ENCODE measurements at regions not wholly inside any gene's neighbourhood (a gene's known extent, or its start where the extent isn't known, plus 50 kb on each side); places are given as distances from the start of the nearest gene placed in this dataset.
A peak's percentile ranks its signal among the peaks of the same experiment; 100 is the strongest.

DNA sequence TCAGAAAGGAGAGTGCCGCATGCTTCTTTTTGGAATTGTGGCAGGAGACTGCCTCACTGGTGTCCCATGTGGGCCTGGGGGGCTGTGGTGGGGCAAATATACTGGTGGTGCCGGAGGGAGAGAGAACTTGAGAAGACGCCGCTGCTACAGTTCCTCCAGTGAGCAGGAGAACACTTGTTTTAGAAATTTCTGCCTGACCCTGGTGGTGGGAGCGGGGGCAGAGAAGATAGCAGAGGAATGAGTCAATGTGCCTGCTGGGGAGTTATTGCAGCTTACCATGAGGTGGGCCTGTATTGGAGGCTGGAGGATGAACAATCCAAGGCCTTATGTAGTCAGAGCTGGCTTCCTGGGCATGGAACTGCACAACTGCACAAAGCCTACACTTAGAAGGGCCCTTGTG lies 211.8 kb downstream of the SNAPC1 start:
- DNase-seq (ENCODE audit: low read depth in 2 of 2): peak; percentile 36 to 83
- no peaks in the 10 kb centered on the region for H3K27me3 ChIP-seq (ENCODE audit: control insufficient read depth, insufficient read depth, low read length)
- no peak overlapping the region for H3K9ac ChIP-seq (ENCODE audit: insufficient read depth, low read length)
- no peaks in the 10 kb centered on the region for H3K36me3 ChIP-seq (ENCODE audit: control insufficient read depth, insufficient read depth, low read length)
- no peaks in the 10 kb centered on the region for H3K79me2 ChIP-seq (ENCODE audit: control insufficient read depth, insufficient read depth, low read length)
- no peak overlapping the region for H3K4me3 ChIP-seq (replicated peaks in 1 of 4; ENCODE audit: control extremely low read depth in 1 of 4, insufficient read depth in 1 of 4, low read depth in 3 of 4, low read length in 4 of 4)
- no peaks in the 10 kb centered on the region for H3K9me3 ChIP-seq (ENCODE audit: control insufficient read depth, insufficient read depth, low read depth, low read length)
- H3K4me2 ChIP-seq (ENCODE audit: extremely low read depth, insufficient read depth, low read length): no peak overlapping the region
- no peaks in the 10 kb centered on the region for H3K4me1 ChIP-seq (ENCODE audit: control insufficient read depth, extremely low read depth, insufficient read depth, low read length)
- H2AFZ ChIP-seq (ENCODE audit: low read length): no peak overlapping the region
- H4K20me1 ChIP-seq (ENCODE audit: control insufficient read depth, extremely low read depth, insufficient read depth, low read length): no peaks in the 10 kb centered on the region
- H3K27ac ChIP-seq (ENCODE audit: insufficient read depth, low read length): no peak overlapping the region
- TF ChIP-seq, protein P1, sequence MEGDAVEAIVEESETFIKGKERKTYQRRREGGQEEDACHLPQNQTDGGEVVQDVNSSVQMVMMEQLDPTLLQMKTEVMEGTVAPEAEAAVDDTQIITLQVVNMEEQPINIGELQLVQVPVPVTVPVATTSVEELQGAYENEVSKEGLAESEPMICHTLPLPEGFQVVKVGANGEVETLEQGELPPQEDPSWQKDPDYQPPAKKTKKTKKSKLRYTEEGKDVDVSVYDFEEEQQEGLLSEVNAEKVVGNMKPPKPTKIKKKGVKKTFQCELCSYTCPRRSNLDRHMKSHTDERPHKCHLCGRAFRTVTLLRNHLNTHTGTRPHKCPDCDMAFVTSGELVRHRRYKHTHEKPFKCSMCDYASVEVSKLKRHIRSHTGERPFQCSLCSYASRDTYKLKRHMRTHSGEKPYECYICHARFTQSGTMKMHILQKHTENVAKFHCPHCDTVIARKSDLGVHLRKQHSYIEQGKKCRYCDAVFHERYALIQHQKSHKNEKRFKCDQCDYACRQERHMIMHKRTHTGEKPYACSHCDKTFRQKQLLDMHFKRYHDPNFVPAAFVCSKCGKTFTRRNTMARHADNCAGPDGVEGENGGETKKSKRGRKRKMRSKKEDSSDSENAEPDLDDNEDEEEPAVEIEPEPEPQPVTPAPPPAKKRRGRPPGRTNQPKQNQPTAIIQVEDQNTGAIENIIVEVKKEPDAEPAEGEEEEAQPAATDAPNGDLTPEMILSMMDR (conservative IDR thresholded peaks at IDR 0.05 in 1 of 2, IDR thresholded peaks at IDR 0.05 in 1 of 2; ENCODE audit: low read depth in 1 of 2, low read length in 2 of 2): no peak
- no peak for TF ChIP-seq EZH2 (IDR thresholded peaks at IDR 0.05; ENCODE audit: low read length, missing control alignments)

DNA sequence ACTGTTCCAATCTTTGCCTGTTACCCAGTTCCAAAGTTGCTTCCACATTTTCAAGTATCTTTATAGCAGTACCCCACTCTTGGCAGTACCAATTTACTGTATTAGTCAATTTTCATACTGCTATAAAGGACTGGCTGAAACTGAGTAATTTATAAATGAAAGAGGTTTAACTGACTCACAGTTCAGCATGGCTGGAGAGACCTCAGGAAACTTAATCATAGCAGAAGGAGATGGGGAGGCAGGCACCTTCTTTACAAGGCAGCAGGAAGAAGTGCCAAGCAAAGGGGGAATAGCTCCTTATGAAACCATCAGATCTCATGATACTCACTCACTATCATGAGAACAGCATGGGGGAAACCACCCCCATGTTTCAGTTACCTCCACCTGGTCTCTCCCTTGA lies 215.0 kb downstream of the SNAPC1 start:
- Histone ChIP-seq H3K27me3 (ENCODE audit: control insufficient read depth, insufficient read depth, low read length) (no peaks in the 10 kb centered on the region), H3K79me2 (ENCODE audit: control insufficient read depth, insufficient read depth, low read length) (no peaks in the 10 kb centered on the region), H3K27ac (ENCODE audit: insufficient read depth, low read length) (no peak overlapping the region), H3K4me3 (replicated peaks in 1 of 4; ENCODE audit: control extremely low read depth in 1 of 4, insufficient read depth in 1 of 4, low read depth in 3 of 4, low read length in 4 of 4) (no peak overlapping the region), H3K36me3 (ENCODE audit: control insufficient read depth, insufficient read depth, low read length) (no peaks in the 10 kb centered on the region), H3K9ac (ENCODE audit: insufficient read depth, low read length) (no peak overlapping the region), H3K4me1 (ENCODE audit: control insufficient read depth, extremely low read depth, insufficient read depth, low read length) (no peaks in the 10 kb centered on the region), H4K20me1 (ENCODE audit: control insufficient read depth, extremely low read depth, insufficient read depth, low read length) (no peaks in the 10 kb centered on the region), H3K4me2 (ENCODE audit: extremely low read depth, insufficient read depth, low read length) (no peak overlapping the region), H2AFZ (ENCODE audit: low read length) (no peak overlapping the region), H3K9me3 (ENCODE audit: control insufficient read depth, insufficient read depth, low read depth, low read length) (no peaks in the 10 kb centered on the region)
- TF ChIP-seq, protein P1 (conservative IDR thresholded peaks at IDR 0.05 in 1 of 2, IDR thresholded peaks at IDR 0.05 in 1 of 2; ENCODE audit: low read depth in 1 of 2, low read length in 2 of 2): no peak
- TF ChIP-seq EZH2 (IDR thresholded peaks at IDR 0.05; ENCODE audit: low read length, missing control alignments): no peak
- no peak for DNase-seq (ENCODE audit: low read depth in 2 of 2)

DNA sequence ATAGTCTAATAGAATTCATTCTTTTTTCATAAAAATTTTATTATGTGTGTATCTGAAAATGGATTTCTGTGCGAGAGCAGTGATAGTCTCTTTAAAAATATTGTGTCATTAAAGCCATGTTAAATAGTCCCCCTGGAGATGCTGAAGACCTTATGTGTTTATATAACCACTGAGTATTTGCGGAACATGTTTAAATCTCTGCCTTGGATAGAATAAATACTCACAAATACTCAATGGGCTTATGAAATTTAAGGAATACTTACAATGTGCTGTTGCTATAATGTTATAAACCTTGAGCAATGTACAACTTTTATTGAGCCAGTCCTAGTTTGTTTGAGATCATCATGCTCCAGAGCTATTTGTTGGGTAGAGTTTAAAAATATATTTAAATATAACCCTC lies 226.0 kb downstream of the SNAPC1 start:
- Histone ChIP-seq H3K4me3 (replicated peaks in 1 of 4; ENCODE audit: control extremely low read depth in 1 of 4, insufficient read depth in 1 of 4, low read depth in 3 of 4, low read length in 4 of 4) (no peak overlapping the region), H3K27me3 (ENCODE audit: control insufficient read depth, insufficient read depth, low read length) (no peaks in the 10 kb centered on the region), H2AFZ (ENCODE audit: low read length) (no peak overlapping the region), H3K4me2 (ENCODE audit: extremely low read depth, insufficient read depth, low read length) (no peak overlapping the region), H3K9me3 (ENCODE audit: control insufficient read depth, insufficient read depth, low read depth, low read length) (no peaks in the 10 kb centered on the region), H3K27ac (ENCODE audit: insufficient read depth, low read length) (no peak overlapping the region), H3K9ac (ENCODE audit: insufficient read depth, low read length) (no peak overlapping the region), H3K36me3 (ENCODE audit: control insufficient read depth, insufficient read depth, low read length) (no peaks in the 10 kb centered on the region), H4K20me1 (ENCODE audit: control insufficient read depth, extremely low read depth, insufficient read depth, low read length) (no peaks in the 10 kb centered on the region), H3K4me1 (ENCODE audit: control insufficient read depth, extremely low read depth, insufficient read depth, low read length) (no peaks in the 10 kb centered on the region), H3K79me2 (ENCODE audit: control insufficient read depth, insufficient read depth, low read length) (no peaks in the 10 kb centered on the region)
- DNase-seq (ENCODE audit: low read depth in 2 of 2): no peak
- no peak for TF ChIP-seq EZH2 (IDR thresholded peaks at IDR 0.05; ENCODE audit: low read length, missing control alignments)
- TF ChIP-seq, protein P1 (conservative IDR thresholded peaks at IDR 0.05 in 1 of 2, IDR thresholded peaks at IDR 0.05 in 1 of 2; ENCODE audit: low read depth in 1 of 2, low read length in 2 of 2): no peak

Data from fibroblast of lung (primary cell).